Thoracic aorta (tissue), 2 donors: ENCODE measurements at regions not wholly inside any gene's neighbourhood (a gene's known extent, or its start where the extent isn't known, plus 50 kb on each side); places are given as distances from the start of the nearest gene placed in this dataset.
"Not testable (repeated sequence)": the region's sequence is repeated elsewhere in the genome, so short reads cannot be mapped to it uniquely, and the experiment has no call there.

Source experiments
- ATAC-seq: fragments of 150-250 bp; one replicate; pipeline ENCODE4 v1.8.0; 2017; ENCODE audit warnings: low read depth; ENCODE audit not compliant: insufficient number of reproducible peaks, low FRiP score
- DNase-seq: peaks from one replicate; pipeline ENCODE4 v3.0.0-alpha.2; 2020; ENCODE audit warnings: low spot score
- H3K27ac ChIP-seq, 2 donors: fragments of 200-600 bp; sonication (generic); 1 replicate in 1 of 2; 2 replicates in 1 of 2; pipeline ENCODE4 v1.5.1; 2016; ENCODE audit warnings: mild to moderate bottlenecking in 2 of 2, moderate library complexity in 2 of 2
- H3K27me3 ChIP-seq: fragments of 200-600 bp; sonication (generic); replicated peaks from 2 replicates; pipeline ENCODE4 v1.6.0; 2016; ENCODE audit warnings: mild to moderate bottlenecking; ENCODE audit not compliant: insufficient read depth
- H3K36me3 ChIP-seq: fragments of 200-600 bp; sonication (generic); one replicate; pipeline ENCODE4 v1.5.1; 2016
- H3K4me1 ChIP-seq, 2 donors: fragments of 200-600 bp; sonication (generic); 1 replicate in 1 of 2; 2 replicates in 1 of 2; pipeline versions ENCODE4 v1.5.1 to v1.6.0; 2016; ENCODE audit warnings: low read depth in 2 of 2, mild to moderate bottlenecking in 1 of 2; ENCODE audit not compliant: control insufficient read depth in 1 of 2
- H3K4me3 ChIP-seq: fragments of 200-600 bp; sonication (generic); 2 replicates; pipeline ENCODE4 v1.5.1; 2016; ENCODE audit warnings: mild to moderate bottlenecking
- H3K9me3 ChIP-seq: fragments of 200-600 bp; sonication (generic); 2 replicates; pipeline ENCODE4 v1.5.1; 2016
- TF ChIP-seq, protein P1 (sequence below): fragments of 200-600 bp; sonication (generic); IDR thresholded peaks from one replicate; pipeline ENCODE4 v1.5.1; 2019; ENCODE audit warnings: antibody characterized with exemption

DNA sequence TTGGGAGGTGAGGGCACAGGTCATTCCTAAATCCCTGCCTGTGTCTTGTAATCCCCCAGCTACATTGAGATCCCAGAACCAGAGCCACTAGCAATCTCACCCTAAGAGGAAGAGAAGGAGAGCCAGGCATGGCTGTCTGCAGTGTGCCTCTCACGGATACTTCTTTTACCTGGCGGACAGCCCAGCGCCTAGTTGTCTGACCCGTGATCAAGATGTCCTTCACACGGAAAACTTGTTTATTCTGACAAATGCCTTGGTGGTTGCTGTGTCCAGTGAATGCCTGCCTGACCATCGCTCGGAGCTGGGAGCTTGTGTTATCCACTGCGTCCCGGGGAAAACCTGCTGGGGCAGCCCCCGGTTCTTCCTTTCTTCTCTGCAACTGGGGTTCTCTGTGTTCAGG is 140.5 kb upstream of the WSCD1 start:
- no peak for DNase-seq
- H3K27ac ChIP-seq = no peak overlapping the region
- H3K9me3 ChIP-seq = no peaks in the 10 kb centered on the region
- H3K27me3 ChIP-seq = no peaks in the 10 kb centered on the region
- H3K36me3 ChIP-seq = no peaks in the 10 kb centered on the region
- no peaks in the 10 kb centered on the region for H3K4me1 ChIP-seq
- H3K4me3 ChIP-seq = no peak overlapping the region
- no peak for ATAC-seq
- TF ChIP-seq, protein P1, sequence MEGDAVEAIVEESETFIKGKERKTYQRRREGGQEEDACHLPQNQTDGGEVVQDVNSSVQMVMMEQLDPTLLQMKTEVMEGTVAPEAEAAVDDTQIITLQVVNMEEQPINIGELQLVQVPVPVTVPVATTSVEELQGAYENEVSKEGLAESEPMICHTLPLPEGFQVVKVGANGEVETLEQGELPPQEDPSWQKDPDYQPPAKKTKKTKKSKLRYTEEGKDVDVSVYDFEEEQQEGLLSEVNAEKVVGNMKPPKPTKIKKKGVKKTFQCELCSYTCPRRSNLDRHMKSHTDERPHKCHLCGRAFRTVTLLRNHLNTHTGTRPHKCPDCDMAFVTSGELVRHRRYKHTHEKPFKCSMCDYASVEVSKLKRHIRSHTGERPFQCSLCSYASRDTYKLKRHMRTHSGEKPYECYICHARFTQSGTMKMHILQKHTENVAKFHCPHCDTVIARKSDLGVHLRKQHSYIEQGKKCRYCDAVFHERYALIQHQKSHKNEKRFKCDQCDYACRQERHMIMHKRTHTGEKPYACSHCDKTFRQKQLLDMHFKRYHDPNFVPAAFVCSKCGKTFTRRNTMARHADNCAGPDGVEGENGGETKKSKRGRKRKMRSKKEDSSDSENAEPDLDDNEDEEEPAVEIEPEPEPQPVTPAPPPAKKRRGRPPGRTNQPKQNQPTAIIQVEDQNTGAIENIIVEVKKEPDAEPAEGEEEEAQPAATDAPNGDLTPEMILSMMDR = no peak

DNA sequence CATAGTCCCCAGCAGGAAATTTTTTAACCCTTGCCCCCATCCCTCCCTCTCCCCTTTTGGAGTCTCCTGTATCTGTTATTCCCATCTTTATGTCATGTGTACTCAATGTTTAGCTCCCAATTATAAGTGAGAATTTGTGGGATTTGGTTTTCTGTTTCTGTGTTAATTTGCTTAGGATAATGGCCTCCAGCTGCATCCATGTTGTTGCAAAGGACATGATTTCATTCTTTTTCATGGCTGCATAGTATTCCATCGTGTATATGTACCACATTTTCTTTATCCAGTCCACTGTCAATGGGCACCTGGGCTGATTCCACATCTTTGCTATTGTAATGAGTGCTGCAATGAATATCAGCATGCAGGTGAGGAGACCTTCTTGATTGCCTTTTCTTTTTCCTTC is 139.6 kb upstream of the WSCD1 start:
- H3K27ac ChIP-seq, H3K9me3 ChIP-seq, H3K36me3 ChIP-seq, H3K4me3 ChIP-seq, ATAC-seq, H3K27me3 ChIP-seq, DNase-seq, H3K4me1 ChIP-seq: not testable (repeated sequence)

DNA sequence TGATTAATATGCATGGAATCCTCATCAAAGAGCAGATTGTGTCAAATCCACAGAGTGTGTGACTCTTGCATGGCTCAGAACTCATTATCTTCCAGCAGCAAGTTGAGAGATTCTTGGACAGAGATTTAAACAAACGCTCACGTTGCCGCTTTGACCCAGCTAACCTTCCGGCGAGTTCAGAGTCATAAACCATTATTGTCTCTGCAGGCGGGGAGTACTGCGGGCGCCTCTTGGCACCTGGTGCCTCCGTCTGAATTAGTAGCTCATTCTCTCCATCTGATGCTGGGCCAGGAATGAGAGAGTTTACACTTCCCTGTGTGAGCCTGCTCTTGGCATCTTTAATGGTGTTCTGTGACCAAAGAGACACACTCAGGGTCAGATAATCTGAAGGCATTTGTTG is 138.6 kb upstream of the WSCD1 start:
- Histone ChIP-seq H3K27me3 (no peaks in the 10 kb centered on the region), H3K36me3 (no peaks in the 10 kb centered on the region), H3K27ac (no peak overlapping the region), H3K9me3 (no peaks in the 10 kb centered on the region), H3K4me3 (no peak overlapping the region), H3K4me1 (no peaks in the 10 kb centered on the region)
- DNase-seq = no peak
- no peak for ATAC-seq
- TF ChIP-seq, protein P1 = no peak

DNA sequence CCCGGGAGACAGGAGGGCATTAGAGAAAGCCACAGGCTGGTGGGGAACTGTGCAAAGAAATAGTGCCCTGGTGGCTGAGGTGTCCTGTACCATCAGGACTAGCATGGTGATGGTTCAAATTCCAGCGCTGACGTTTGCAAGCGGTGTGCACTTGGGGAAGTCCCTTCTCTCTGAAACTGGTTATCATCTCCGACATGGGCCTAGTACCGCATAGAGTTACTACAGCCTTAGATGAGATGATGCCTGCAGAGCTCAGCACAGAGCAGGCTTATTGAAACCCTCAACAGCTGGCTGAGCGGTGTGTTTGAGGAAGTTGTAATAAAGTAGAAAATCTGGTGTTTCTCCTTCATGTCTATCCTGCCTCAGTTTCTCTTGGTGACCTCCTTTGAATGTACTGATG is 136.7 kb upstream of the WSCD1 start:
- DNase-seq (no peak), ATAC-seq (no peak)
- Histone ChIP-seq H3K27ac (no peak overlapping the region), H3K4me3 (no peak overlapping the region), H3K9me3 (no peaks in the 10 kb centered on the region), H3K36me3 (no peaks in the 10 kb centered on the region), H3K27me3 (no peaks in the 10 kb centered on the region), H3K4me1 (no peaks in the 10 kb centered on the region)
- TF ChIP-seq, protein P1 = no peak

DNA sequence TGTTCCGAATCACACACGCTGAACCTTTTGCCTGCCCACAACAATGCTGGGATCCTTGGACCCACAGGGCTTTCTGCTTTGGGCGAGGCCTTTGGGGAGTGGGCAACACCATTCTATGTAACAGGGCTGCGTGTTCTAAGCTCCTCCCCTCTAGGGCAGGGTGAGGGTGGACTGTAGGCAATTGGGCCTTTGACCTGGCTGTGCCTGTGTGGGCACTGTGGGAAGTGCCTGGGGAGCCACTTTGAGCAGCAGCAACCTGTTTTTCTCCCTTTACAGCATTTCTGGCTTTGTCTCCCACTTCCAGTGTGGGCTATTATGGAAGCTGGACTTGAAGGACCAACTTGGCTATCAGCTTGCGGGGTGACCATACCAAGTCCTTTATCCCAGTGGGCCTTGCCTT is 128.9 kb upstream of the WSCD1 start:
- no peak overlapping the region for H3K27ac ChIP-seq
- ATAC-seq (no peak), DNase-seq (no peak)
- H3K27me3 ChIP-seq = no peaks in the 10 kb centered on the region
- TF ChIP-seq, protein P1 = no peak
- no peaks in the 10 kb centered on the region for H3K9me3 ChIP-seq
- no peaks in the 10 kb centered on the region for H3K36me3 ChIP-seq
- no peak overlapping the region for H3K4me3 ChIP-seq
- H3K4me1 ChIP-seq = no peaks in the 10 kb centered on the region

GRCh38 chr17:5942687-5943086 is 127.5 kb upstream of the WSCD1 start:
- Histone ChIP-seq H3K27ac (no peak overlapping the region), H3K9me3 (no peaks in the 10 kb centered on the region), H3K4me3 (no peak overlapping the region), H3K4me1 (no peaks in the 10 kb centered on the region), H3K27me3 (no peaks in the 10 kb centered on the region), H3K36me3 (no peaks in the 10 kb centered on the region)
- DNase-seq = no peak
- TF ChIP-seq, protein P1 = no peak
- ATAC-seq = no peak
